ENCODE measurements at regions not wholly inside any gene's neighbourhood (a gene's known extent, or its start where the extent isn't known, plus 50 kb on each side); places are given as distances from the start of the nearest gene placed in this dataset.

DNA sequence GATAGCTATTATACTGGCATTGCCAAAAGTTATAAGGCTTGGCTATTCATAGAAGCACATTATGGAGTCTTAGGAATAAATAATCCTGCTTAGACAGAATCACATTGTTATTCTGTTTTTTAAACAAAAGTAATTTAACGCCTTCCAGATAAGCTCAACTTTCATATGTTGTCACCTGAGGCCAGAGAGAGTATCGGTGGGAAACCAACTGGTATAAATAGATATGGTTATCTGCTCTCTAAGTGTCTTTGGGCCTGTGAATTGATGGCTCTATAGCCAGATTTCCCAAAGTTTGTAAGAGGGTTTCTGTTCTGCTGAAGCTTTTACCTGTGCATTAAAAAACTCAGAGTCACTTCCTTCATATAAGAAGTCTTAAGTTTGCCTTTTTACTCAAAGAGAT, 1449.4 kb downstream of the CDH11 start:
- TF ChIP-seq, protein P1, sequence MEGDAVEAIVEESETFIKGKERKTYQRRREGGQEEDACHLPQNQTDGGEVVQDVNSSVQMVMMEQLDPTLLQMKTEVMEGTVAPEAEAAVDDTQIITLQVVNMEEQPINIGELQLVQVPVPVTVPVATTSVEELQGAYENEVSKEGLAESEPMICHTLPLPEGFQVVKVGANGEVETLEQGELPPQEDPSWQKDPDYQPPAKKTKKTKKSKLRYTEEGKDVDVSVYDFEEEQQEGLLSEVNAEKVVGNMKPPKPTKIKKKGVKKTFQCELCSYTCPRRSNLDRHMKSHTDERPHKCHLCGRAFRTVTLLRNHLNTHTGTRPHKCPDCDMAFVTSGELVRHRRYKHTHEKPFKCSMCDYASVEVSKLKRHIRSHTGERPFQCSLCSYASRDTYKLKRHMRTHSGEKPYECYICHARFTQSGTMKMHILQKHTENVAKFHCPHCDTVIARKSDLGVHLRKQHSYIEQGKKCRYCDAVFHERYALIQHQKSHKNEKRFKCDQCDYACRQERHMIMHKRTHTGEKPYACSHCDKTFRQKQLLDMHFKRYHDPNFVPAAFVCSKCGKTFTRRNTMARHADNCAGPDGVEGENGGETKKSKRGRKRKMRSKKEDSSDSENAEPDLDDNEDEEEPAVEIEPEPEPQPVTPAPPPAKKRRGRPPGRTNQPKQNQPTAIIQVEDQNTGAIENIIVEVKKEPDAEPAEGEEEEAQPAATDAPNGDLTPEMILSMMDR (IDR thresholded peaks at IDR 0.05; ENCODE audit: poor library complexity): no peak
- no peak for TF ChIP-seq EZH2phosphoT487 (IDR thresholded peaks at IDR 0.05; ENCODE audit: low read depth, severe bottlenecking, unreplicated experiment)
